Cardiac fibroblast (primary cell): ENCODE measurements at regions not wholly inside any gene's neighbourhood (a gene's known extent, or its start where the extent isn't known, plus 50 kb on each side); places are given as distances from the start of the nearest gene placed in this dataset.

Experiments
- DNase-seq, 2 donors: peaks; one replicate each; pipeline versions ENCODE4 v3.0.0 to v3.0.0-alpha.2; 2010; ENCODE audit warnings: low read depth in 2 of 2
- H3K4me3 ChIP-seq, 2 donors: replicated peaks in 1 of 2; 1 replicate in 1 of 2; 2 replicates in 1 of 2; pipeline ENCODE4 v1.5.1; 2011; ENCODE audit warnings: low read depth in 2 of 2, low read length in 2 of 2, mild to moderate bottlenecking in 2 of 2, moderate library complexity in 1 of 2
- TF ChIP-seq, protein P1 (sequence below): IDR thresholded peaks from one replicate; pipeline ENCODE4 v1.5.1; 2011; ENCODE audit warnings: low read depth, mild to moderate bottlenecking, low read length, inconsistent platforms

DNA sequence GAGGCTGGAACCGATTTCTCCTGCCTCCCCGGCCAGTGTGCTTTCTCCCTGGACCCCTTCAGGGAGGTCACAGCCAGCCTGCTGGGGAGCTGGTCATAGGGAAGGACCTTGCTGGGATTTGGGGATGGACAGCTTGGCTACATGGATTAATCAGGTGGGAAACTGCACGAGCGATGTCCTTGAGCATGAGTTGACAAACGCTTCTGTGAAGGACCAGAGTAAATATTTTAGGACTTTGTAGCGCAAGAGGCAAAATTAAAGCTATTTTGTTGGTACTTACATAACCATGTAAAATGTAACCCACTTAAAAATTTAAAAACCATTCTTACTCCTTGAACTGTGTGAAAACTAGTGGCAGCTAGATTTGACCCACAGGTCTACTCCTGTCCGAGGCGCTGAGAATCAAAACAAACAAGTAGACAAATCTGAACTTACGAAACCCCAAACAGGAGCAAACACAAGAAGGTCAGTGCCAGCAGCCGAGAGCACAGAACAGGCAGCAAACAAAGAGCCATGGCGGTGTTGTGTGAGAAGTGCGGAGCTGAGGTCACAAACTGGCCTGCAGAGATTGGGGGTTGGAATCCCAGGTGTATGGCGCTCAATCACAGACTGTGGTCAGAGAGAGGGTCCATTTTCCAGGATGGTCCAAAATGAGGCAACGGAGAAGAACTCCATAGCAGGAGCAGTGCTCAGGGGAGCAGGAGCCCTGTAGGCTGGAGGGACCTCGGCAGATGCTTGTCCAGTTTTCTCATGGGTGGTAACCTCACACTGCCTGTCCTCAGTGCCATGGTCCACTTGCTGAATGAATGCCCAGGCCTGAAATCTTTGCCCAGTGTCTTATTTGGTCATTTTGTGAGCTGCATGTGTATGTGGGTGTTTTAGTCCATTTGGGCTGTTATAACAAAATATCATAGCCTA, 79.2 kb upstream of the CLMN start:
- H3K4me3 ChIP-seq: no peak overlapping the region
- TF ChIP-seq, protein P1, sequence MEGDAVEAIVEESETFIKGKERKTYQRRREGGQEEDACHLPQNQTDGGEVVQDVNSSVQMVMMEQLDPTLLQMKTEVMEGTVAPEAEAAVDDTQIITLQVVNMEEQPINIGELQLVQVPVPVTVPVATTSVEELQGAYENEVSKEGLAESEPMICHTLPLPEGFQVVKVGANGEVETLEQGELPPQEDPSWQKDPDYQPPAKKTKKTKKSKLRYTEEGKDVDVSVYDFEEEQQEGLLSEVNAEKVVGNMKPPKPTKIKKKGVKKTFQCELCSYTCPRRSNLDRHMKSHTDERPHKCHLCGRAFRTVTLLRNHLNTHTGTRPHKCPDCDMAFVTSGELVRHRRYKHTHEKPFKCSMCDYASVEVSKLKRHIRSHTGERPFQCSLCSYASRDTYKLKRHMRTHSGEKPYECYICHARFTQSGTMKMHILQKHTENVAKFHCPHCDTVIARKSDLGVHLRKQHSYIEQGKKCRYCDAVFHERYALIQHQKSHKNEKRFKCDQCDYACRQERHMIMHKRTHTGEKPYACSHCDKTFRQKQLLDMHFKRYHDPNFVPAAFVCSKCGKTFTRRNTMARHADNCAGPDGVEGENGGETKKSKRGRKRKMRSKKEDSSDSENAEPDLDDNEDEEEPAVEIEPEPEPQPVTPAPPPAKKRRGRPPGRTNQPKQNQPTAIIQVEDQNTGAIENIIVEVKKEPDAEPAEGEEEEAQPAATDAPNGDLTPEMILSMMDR: no peak
- no peak for DNase-seq

DNA sequence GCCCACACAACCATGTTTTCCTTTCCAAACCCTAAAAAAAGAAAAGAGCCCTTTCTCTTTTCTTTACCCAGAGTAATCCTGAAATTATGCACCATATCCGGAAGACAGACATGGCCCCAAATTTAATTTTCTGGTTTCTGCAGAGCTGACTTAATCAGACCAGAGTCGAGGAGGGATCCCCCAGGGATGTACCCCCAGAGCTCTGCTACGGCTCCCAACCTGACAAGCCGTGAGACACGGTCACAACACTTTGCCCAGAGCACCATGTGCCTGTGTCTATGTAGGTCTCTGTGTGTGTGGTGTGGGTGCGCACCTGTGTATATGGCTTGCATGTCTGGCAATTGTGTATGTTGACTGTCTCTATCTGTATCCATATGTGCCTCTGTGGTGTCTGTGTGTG, 77.6 kb upstream of the CLMN start:
- no peak overlapping the region for H3K4me3 ChIP-seq
- TF ChIP-seq, protein P1: no peak
- no peak for DNase-seq

DNA sequence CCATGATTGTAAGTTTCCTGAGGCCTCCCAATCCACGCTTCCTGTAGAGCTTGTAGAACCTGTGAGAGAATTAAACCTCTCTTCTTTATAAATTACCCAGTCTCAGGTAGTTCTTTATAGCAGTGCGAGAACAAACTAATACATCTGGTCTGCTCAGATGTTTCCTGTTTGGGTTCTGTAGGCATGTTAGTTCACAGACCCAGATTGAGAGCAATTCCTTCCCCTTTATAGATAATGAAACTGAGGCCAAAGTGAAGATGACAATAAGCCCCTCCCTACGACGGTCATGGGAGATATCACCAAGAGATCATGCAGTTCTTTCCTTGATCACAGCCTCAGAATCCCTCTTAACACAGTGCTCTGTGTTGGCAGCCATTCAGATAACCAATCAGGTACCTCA, 76.5 kb upstream of the CLMN start:
- TF ChIP-seq, protein P1: no peak

DNA sequence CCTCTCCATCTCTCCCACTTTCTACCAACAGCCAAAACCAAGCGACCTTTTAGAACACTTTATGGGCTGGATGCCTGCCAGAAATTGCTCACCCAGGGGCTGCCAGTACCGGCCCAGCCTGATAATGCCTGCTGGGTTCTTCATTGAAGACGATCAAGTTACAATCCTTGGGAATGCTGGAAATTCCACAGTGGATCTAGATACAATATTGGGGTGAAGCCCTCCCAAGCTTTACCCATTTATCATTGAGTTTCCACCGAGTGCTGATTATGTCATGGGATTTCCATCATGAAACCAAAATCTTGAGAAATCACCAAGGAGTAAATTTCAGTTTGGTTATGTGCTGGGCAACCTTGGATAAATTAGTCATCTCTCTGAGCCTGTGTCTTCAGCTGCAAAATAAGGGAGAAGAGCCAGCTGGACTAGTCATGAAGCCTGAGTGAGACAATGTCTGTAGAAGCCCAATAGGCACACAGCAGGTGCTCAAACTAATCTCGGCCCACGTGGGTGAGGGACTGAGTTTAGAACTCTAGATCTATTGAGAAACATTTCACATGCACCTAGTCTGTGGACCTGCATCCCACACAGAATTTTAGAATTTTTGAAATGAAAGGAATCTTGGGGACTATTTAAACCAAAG, 75.5 kb upstream of the CLMN start:
- no peak overlapping the region for H3K4me3 ChIP-seq
- TF ChIP-seq, protein P1: no peak
- peak in 1 of 2 donors; percentile 77 for DNase-seq

More for the DNA sequence above, 76.5 kb upstream of the CLMN start:
- no peak for DNase-seq
- H3K4me3 ChIP-seq: no peak overlapping the region

DNA sequence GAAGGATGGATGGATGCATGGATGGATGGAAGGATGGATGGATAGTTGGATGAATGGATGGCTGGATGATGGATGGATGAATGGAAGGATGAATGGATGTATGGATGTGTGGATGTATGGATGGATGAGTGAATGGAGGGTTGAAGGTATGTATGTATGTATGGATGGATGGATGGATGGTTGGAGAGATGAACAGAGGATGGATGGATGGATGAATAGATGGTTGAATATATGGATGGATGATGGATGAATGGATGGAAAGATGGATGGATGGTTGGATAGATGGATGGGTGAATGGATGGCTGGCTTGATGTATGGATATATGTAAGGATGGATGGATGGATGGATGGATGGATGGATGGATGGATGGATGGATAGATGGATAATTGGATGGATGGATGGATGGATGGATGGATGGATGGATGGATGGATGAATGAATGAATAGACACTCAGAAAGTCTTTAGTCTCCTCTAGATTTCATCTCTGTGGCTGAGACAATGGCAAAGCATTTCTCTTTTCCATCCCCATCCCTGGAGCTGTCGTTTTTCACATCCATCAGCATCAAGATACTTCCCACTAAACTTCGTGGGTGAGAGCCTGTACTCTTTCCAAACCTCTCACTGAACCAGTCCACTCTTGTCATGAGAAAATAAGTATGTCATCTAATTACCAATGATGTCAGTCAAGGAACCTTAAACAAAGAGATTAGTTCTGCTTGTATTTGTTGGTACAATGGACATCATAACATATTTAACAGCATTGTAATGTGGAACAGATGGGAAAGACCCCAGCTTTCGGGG, 74.8 kb upstream of the CLMN start:
- no peak for DNase-seq
- no peak overlapping the region for H3K4me3 ChIP-seq
- TF ChIP-seq, protein P1: no peak

DNA sequence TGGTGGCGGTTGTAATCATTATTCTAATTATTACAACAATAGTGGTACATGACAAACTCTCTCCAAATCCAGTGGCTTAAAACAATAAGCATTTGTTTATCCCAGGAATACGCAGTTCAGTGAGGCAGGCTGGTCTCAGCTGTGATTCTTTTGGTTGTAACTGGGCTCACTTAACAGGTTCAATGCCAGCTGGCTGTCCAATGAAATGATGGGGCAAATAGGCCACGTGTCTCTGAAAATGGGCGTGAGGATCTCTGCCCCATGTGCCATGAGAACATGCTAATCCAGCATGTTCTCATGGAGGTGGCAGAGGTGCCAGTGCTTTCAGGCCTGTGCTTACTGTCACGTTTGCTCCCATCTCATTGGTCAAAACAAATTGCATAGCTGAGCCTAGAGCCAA, 73.1 kb upstream of the CLMN start:
- no peak overlapping the region for H3K4me3 ChIP-seq
- DNase-seq: no peak
- TF ChIP-seq, protein P1: no peak
